ENCODE measurements at regions not wholly inside any gene's neighbourhood (a gene's known extent, or its start where the extent isn't known, plus 50 kb on each side); places are given as distances from the start of the nearest gene placed in this dataset.

DNA sequence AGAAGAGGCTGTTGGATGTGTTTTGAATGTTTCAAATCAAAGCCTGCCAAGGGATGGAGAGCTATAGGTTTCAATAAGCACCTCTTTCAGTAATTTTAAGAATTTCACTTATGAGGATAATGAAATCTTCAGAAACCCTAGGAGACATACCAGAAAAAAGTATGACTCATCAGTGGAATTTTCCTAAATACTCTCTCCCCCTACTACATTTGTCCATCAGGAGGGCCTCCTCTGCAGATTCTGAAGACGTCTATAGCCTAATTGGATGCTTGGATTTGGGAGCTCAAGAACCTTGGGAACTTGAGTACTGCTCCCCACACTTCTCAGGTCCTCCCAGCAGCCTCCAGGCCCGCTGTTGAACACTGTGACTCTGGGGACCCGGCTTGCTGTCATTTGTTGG, 374.3 kb downstream of the SLC4A3 start:
- DNase-seq, result no peak

DNA sequence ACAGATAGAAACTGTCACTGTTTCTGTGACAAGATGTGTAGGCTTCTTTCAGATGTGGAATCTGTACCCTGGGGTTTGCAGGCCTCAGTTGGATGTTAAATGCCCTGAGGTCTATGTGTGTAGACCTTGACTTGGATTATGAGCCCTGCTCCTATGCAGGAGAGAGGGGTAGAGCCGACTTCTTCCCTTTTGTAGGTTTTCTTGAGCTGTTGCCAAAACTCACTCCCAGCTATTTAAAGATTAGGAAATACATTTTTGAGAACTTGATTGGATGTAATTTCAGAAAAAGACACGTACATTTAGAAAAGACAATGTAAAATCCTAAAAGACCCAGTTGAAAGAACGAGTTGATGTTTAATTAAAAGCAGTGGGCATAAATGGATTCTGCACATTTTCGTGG, 374.8 kb downstream of the SLC4A3 start:
- no peak for DNase-seq

DNA sequence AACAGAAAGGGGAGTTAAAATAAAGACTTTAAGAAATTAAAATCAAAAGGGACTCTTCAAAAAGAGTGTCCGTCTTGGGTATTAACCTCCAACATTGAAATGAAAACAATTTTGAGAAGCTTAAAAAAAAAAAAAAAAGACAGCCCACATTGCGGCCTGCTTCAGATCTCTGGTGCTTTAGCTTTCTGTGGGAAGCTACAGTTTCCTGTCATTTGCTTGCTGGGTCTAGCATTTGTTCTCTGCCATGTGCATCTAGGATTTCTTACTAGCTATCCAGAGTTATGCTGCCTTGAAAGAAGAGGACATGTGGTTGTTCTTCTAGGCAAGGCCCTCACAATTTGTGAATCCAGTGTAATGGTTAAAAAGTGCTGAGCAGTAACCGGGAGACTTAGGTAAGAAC, 375.3 kb downstream of the SLC4A3 start:
- DNase-seq, result no peak

DNA sequence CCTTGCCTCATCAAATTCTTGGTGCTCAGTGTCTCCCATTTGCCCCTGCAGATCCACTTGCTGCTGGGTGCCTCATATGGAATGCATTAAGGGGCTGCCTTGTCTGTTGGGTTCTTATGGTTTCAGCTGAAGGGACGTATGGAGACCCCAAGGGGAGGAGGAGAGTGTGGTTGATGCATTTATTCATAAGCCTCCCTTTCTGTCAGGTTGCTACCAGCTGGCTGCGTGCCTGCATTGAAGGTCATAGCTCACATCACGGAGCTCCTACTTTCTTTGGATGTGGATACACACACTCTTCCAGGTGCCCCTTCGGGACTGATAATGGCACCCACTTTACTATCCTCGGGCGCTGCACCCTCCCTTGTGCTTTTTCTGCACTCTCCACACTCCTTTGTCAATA, 377.9 kb downstream of the SLC4A3 start:
- DNase-seq, result no peak

DNA sequence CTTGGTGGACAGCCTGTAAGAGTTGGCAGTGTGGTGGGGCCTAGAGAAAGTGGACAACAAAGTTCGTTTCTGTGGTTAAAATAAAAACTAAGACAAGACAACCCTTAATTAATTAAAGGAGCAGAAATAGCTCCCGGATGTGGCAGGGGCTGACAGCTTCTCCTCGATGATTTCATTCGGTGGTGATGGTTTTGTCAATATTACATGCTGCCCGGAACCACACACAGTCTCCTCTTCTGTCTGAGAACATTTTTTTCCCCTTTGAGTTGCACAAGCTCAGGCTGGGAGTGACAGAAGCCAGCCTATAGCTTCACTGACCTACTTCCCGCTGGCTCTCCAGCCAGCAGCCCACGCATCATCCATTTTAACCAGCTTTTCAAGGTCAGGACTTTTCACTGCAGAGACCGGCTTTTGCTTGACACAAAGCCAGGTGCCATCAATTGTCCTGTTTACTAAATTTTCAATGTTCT, 378.8 kb downstream of the SLC4A3 start:
- no peak for DNase-seq

DNA sequence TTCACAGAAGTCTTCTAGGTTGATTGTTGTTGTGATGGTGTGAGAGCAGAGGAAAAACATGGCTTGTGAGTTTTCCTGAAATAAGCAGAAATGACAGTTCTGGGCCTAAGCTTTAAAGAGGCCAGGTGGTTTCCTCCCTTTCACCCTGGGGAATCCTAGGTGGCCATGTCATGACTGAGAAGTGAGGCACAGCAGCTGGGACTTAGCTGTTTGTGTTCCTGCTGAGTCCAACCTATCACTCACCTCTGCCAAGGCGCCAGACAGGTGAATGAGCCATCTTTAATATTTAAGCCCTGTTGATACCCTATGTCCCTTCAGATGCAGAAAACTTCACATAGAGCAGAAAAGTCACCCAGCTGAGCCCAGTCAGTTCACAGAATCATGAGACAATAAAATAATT, 384.4 kb downstream of the SLC4A3 start:
- no peak for DNase-seq

DNA sequence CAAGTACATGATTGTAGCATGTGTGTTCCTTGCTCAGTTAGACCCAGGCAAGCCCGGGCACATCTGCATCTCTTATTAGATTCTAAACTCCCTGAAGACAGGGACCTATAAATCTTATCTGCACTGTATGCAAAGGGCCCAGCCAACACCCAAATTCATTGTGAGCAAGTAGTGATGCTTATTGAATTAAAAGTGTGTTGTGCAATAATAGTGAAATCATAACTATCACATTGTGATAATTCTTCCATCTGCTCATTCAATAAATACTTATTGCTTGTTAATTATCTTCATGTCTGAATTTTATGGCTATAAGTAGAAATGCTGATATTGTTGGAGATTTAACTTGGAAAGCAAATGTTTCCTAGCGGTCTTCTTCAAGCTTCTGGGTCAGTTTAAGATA, 387.5 kb downstream of the SLC4A3 start:
- no peak for DNase-seq

DNA sequence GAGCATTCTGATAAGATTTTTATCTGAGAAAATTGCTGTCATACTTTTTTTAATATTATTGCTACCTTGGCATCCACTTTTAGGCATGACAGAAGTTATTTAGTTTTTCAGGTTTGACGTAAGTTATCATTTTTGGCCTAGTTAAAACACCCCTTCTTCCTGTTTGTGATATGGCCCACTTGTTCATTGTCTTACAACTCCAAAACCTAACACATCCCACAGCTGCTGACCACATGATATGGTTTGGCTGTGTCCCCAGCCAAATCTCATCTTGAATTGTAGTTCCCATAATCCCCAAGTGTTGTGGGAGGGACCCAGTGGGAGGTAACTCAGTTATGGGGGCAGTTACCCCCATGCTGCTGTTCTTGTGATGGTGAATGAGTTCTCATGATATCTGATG, 388.1 kb downstream of the SLC4A3 start:
- no peak for DNase-seq

DNA sequence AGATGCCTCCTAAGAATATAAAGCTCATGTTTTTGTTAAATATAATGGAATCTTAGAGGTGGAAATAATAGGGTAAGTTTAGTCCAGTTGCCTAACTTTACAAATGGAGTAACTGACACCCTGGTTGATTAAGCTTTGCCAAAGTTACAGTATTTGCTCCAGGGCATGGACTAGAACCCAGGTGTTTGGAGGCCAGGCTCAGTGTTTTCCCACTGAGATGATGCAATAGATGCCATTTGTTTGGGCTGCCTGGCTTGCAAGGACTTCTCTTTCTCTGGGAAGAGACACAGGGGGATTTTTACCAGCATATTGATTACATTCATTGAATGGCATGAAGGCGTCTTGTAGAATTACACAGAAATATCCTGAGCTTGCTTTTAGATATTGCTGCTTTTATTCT, 397.8 kb downstream of the SLC4A3 start:
- DNase-seq, result no peak

DNA sequence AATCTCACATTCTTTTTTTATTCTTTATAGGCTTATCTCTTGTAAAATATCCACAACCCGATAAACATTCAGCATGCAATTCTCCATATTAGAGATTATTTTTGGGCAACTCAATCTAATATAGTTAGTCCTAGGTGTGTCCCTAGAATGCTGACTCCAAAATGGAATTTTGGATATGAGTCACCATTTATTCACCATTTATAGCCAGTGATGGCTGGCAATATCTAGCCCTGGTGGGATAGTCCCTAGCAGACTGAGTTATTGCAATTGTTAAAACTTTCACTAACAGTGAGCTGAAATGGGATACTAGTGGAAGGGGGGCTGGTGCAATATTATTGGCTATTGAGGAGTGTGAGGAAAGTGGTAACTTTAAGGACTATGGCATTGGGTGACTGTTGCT, 401.6 kb downstream of the SLC4A3 start:
- no peak for DNase-seq

DNA sequence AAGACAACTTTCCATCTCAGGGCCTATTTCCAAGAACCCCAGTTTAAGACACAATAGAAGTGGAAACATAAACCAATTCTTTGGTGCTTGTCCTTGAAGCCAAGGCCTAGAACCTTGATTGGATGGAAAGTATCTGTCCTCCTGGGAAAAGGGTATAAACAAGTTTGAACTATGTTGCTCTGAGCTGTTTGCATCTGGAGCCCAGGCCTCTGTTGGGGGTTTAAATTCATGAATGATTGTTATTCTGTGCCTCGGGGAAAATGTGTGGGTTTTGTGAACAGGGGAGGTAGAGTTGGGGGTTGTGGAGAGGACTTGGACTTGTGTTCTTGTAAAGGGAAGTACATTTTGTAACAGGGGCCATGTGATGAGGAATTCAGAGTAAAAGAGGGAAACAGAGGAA, 406.1 kb downstream of the SLC4A3 start:
- DNase-seq, result peak; percentile 42

DNA sequence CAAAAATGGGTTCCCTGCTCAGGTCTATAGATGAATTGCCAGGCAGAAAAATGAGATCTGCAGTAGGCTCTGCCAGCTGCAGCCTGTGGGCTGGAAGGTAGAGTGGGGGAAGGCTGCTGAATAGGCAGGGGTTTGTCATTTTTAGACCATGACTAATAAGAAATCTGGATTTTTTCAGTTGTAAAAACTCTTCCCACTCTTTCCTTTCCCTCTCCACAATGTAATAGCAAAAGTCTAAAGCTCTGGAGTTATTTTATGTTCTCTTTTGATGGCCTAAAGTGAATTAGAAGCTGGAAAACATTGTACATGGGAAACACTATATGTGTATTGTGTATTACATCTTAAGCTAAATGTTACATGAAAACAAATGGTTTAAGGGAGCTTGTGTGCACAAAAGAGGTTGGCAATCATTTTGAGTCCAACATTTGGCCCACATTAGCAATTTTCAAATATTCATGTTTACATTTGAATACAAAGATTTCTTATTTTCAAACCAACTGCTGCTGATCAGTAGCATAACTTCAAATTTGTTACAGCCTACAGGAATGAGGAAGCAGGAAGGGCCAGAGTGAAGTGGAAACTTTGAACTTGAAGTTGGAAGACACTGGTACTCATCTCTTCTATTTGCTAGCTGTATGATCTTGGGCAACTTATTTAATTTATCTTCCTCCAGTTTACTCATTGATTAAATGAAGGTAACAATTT, 407.1 kb downstream of the SLC4A3 start:
- DNase-seq, result peak; percentile 71

DNA sequence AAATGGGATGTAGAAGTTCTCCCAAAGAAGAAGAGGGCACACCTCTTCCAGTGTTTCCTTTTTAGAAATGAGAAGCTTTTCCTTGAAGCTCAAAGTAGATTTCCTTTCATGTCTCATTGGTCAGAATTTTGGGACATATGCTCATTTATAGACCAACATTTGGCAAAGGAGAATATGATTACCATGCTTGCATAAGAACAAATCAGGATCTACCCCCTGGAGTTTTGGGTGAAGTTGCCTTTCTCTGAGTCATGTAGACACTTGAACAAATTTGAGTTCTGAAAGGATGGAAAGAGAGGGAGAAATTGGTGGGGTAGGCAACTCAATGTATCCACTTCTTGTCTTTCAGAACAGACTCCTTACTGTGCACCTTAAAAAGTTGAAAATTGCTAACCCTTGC, 409.0 kb downstream of the SLC4A3 start:
- no peak for DNase-seq

DNA sequence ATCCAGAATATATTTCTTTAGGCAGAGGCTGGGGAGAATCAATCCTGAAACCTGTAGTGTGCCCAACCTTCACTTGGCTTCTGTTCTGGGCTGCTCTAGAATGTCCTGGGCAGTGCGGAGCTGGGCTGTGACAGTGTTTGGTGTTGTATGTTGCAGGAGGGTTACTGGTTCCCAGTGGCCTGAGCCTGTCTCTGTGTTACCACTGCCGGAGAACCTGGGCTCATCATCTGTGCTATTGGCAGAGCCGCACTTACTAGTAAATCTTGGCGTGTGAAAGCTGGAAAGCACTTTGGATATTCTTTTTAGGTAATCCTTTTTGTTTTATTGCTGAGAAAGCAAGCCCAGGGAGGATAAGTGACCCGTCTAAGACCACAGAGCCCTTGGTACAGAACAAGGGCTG, 412.9 kb downstream of the SLC4A3 start:
- DNase-seq, result no peak

DNA sequence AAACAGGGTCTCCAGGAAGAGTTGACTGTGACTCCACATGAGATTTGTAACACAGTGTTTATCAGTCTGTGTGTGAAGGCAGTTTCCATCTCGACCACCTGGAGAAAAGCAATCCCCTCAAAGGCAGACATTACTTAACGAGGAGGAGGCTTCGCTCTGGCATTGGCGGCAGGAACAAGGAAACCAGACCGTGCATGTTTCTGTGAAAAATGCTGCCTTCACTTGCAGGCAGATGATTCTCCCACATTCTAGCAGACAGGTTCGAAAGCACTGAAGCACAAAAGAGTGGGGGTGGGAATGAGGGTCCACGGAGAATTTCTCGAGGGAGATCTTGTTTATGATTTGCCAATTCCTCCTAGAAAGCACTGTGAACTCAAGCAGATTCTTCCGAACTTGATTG, 414.0 kb downstream of the SLC4A3 start:
- no peak for DNase-seq

DNA sequence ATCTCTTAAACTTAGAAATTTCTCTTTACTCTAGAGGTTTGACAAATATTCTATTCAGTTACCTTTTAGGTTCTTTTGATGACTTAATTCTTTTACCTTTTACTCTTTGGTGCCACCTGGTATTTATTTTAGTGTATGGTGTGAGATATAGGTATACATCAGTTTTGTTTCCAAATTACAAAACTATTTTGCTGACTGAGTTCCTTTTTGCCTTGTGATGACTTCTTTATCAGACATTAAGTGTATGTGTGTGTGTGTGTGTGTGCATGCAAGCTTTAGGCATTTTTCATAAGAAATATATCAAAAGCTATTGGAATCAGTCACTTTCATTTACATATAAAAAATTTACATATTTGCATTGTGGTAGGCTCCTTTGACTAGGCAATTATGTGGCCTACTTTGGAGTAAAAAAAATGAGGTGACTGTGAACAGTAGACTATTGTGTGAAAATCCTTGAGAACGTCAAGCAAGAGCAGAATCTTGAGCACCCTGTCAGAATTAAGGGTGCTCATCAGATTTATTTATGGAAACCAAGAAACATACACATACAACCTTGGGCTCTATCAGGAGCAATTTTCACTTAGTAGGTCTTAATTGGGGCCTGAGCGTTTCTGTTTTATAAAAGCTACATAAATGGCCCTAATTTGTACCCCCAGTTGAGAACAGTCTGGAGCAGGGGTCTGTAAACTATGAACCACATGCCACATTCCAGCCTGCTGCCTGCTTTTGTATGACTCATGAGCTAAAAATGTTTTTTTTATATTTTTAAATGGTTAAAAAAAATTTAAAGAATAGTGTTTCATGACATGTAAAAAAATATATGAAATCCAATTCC, 415.9 kb downstream of the SLC4A3 start:
- DNase-seq, result no peak

DNA sequence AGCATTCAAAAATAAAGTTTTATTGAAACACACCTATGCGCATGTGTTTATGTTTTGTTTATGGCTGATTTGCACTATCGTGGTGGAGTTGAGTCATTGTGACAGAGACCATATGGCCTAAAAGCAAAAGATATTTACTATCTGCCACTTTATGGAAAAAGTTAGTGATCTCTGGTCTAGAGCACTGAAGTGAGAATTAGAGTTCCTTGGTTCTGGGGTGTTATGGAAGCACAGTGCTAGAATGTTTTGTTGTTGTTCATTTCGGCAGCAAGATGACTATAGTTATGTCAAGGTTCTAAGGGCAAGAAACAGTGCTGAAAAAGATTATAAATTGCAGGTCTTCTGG, 416.5 kb downstream of the SLC4A3 start:
- no peak for DNase-seq

DNA sequence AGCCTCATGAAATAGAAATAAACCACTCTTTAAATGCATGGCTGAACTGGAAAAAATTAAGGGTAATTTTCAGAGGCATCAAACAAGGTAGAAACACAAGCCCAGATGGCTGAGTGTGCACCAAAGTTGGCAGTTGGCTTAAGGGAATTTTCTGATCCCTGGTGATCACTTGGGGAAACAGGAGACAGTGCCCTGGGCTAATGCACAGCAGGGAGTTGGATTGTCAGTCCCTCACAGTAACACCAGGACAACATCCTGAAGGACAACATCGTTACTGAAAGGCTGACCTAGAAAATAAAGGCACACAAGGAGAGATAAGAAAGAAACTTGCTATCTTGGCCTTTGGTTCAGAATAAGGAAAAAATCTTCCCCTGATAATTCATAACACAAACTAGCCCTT, 417.0 kb downstream of the SLC4A3 start:
- no peak for DNase-seq

DNA sequence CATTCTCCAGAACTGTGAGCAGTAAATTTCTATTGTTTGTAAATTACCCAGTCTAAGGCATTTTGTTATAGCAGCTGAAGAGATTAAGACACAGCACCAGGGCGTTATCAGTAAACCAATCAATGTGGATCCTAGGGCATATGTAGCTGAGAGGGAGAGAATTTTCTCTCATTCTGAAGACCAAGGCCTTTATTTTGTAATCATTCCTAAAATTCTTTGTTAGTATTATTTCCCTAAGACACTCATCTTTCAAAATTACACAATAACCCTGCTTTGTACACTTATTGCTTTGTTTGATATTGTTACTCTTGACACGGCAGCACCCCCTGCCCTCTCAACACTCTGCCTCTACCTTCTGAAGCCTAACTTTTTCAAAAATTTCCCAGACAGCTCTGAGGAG, 419.1 kb downstream of the SLC4A3 start:
- DNase-seq, result no peak

DNA sequence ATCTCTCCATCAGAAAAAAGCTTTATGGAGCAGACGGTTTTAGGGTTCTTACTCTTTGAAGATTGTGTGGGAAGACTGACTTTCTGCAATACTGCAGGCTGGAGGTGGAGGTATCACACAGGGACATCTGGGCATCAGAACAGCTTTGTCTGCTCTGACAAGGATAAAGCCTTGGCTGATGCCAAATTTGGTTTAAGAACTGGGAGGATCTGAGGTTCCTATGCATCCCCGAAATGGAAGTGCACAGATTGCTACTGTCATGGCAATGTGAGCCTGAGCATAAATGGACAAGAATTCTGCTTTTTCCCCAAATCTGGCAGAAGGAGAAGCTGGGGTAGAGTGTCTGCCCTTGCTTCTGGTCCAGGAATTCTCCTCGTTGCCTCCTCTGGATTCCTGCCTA, 424.3 kb downstream of the SLC4A3 start:
- no peak for DNase-seq

DNA sequence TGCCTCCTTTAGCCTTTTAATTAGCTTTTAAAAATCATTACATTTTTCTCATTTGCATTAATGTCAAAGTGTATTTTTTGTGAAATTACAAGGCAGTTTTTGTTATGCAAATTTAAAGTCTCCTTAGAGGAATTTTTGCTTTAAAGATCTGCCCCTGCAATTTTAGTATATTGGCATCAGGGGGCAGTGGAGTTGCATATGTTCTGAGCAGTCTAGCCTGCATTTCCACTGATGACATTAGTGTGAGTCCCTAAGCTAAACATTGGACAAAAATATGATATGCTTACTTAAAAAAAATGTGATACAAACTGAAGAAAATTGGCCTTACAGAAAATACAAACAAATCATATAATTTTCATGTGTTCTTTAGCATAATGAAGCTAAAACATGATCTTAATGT, 426.5 kb downstream of the SLC4A3 start:
- DNase-seq, result no peak

DNA sequence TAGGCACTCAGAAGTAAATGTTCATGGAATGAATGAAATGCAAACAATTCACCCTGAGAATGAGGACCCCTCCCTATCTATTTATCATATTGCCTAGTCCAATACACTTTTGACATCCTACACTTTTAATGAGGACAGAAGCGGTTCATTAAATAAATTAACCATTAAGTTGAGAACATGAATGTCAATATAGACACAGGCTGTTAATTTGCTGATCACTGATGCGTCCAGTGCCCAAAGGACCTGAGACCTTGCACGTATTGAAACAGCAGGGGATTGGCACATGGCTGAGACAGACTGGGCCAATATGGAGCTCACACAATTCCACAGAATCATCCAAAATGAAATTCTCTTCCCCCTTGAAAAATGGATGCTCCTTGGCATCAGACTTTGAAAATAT, 430.0 kb downstream of the SLC4A3 start:
- DNase-seq, result no peak

DNA sequence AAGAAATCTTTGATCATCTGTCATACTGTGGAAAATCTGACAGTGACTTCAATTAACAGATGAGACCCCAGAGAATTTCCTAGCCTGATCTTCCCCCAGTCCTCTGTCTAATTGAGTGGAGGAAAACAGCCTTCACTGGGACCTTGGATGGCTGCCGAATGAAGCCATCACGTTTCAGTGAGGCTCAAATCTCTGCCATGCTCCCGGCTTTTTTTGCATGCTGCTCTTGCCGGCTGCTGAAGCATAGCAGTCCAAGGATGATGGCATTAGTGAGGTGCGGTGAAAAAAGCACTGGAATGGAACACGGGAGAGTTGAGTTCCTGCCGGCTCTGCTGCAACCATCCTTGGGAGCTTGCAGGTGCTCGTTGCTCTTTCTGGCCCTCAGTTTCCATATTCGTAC, 430.5 kb downstream of the SLC4A3 start:
- DNase-seq, result no peak
